ENCODE measurements at regions not wholly inside any gene's neighbourhood (a gene's known extent, or its start where the extent isn't known, plus 50 kb on each side); places are given as distances from the start of the nearest gene placed in this dataset.

DNA sequence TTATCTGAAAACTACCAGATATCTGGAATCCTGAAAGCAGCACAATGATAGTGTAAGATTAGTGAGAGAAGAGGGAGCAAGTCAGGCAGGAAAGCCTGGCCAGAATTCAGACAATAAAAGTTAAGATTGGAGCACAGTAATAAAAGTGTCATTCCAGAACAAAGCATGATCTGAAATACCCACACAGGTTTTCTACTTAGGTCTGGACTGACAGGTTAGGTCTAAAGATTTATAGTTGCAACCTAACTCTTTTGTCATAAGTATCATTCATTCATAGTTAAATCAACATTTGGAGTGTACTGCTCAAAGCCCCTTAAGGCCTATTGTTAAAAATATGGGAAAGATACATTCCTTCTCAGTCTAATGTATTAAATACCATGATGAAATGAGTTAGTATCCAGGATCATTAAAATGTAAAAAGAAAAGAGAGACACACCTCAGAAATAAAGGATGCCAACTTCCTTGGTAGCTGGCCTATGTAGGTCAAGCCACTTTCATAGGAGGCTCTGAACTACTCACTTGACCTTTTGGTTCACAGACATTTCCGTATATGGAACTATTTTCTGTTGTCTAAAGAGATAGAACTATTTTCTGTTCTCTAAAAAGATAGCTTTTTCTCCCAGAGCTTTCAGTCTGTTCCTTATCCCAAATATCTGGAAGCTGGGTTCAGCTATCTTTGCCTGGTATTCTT lies 105.2 kb downstream of the FAS start:
- Histone ChIP-seq H3K9me3 (no peaks in the 10 kb centered on the region), H3K27me3 (replicated peaks; ENCODE audit: insufficient read depth) (no peaks in the 10 kb centered on the region), H3K4me3 (no peak overlapping the region), H3K36me3 (no peaks in the 10 kb centered on the region), H3K4me1 (replicated peaks) (no peaks in the 10 kb centered on the region), H3K27ac (no peak overlapping the region)
- intact Hi-C loops (cut with DNase I): no loop called here
- 38% methylated on average over 1 of the region's 1 CpG for WGBS
- TF ChIP-seq, protein P1, sequence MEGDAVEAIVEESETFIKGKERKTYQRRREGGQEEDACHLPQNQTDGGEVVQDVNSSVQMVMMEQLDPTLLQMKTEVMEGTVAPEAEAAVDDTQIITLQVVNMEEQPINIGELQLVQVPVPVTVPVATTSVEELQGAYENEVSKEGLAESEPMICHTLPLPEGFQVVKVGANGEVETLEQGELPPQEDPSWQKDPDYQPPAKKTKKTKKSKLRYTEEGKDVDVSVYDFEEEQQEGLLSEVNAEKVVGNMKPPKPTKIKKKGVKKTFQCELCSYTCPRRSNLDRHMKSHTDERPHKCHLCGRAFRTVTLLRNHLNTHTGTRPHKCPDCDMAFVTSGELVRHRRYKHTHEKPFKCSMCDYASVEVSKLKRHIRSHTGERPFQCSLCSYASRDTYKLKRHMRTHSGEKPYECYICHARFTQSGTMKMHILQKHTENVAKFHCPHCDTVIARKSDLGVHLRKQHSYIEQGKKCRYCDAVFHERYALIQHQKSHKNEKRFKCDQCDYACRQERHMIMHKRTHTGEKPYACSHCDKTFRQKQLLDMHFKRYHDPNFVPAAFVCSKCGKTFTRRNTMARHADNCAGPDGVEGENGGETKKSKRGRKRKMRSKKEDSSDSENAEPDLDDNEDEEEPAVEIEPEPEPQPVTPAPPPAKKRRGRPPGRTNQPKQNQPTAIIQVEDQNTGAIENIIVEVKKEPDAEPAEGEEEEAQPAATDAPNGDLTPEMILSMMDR (IDR thresholded peaks at IDR 0.05): no peak
- peak; percentile 26 for TF ChIP-seq POLR2AphosphoS5 (IDR thresholded peaks at IDR 0.05)
- DNase-seq (ENCODE audit: low spot score): peak; percentile 8

DNA sequence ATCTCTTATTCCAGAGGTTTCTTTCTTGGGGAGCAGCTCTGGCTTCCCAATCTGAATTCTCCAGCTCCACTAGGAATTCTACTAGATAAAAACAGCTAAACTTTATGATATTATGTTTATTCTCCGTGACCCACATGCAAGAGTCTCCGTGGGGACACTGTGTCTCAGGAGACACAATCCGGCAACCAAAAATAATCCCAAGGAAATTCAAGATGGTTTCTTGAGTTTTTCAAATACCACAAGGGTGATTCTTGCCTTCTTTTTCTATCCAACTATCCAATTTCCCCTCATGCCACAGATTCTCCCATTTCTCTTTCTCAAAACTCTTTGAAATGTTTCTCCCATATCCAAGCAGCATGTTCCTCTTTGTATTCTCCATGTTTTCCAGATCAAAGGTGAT lies 103.1 kb downstream of the FAS start:
- intact Hi-C loops (cut with DNase I): no loop called here
- Histone ChIP-seq H3K27ac (no peak overlapping the region), H3K27me3 (replicated peaks; ENCODE audit: insufficient read depth) (no peaks in the 10 kb centered on the region), H3K4me1 (replicated peaks) (no peaks in the 10 kb centered on the region), H3K4me3 (no peak overlapping the region), H3K9me3 (no peaks in the 10 kb centered on the region), H3K36me3 (no peaks in the 10 kb centered on the region)
- TF ChIP-seq POLR2A (IDR thresholded peaks at IDR 0.05) (no peak), POLR2AphosphoS5 (IDR thresholded peaks at IDR 0.05) (no peak)
- TF ChIP-seq, protein P1 (IDR thresholded peaks at IDR 0.05): no peak
- WGBS: 84% methylated on average over 3 of the region's 3 CpGs
- DNase-seq (ENCODE audit: low spot score): no peak

DNA sequence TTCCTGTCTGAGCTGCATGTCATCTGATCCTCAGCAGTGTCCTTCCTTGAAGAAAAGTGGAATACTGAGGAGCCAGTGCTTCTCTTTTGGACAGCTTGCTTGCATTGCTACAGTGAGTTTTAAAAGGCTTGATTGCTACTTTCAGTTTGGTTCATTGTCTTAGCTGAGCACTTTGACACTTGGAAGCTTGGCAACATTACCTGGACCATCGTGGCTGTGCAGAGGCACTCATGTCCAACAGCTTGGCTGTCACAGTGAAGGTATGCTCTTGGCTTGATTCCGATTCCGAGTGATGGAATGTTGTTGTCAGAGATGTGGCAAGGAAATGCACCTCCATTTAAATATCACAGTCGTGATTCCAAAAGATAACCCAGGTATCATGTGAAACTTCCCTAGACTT lies 102.4 kb downstream of the FAS start:
- no peak overlapping the region for H3K4me3 ChIP-seq
- TF ChIP-seq POLR2AphosphoS5 (IDR thresholded peaks at IDR 0.05) (no peak), POLR2A (IDR thresholded peaks at IDR 0.05) (no peak)
- TF ChIP-seq, protein P1 (IDR thresholded peaks at IDR 0.05): no peak
- no peak overlapping the region for H3K27ac ChIP-seq
- 28% methylated on average over 4 of the region's 4 CpGs for WGBS
- no peaks in the 10 kb centered on the region for H3K4me1 ChIP-seq (replicated peaks)
- H3K9me3 ChIP-seq: no peaks in the 10 kb centered on the region
- no peaks in the 10 kb centered on the region for H3K36me3 ChIP-seq
- intact Hi-C loops (cut with DNase I): no loop called here
- H3K27me3 ChIP-seq (replicated peaks; ENCODE audit: insufficient read depth): no peaks in the 10 kb centered on the region
- DNase-seq (ENCODE audit: low spot score): no peak

DNA sequence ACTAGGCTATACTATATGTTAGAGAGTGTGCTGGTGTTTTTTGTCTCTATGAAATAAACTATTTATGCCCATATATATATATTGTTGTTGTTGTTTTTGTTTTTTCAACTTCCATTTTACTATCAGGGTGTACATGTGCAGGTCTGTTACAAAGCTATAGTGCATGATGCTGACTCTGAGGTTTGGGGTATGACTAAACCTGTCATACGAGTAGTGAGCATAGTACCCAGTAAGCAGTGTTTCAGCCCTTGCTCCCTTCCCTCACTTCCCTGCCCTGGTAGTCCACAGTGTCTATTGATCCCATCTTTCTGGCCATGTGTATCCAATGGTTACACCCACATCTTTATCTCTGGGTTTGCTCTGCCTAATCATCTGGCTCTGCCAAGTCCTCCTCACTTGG lies 101.8 kb downstream of the FAS start:
- H3K27me3 ChIP-seq (replicated peaks; ENCODE audit: insufficient read depth): no peaks in the 10 kb centered on the region
- no peak overlapping the region for H3K4me3 ChIP-seq
- H3K9me3 ChIP-seq: no peaks in the 10 kb centered on the region
- no peak for DNase-seq (ENCODE audit: low spot score)
- no peaks in the 10 kb centered on the region for H3K36me3 ChIP-seq
- intact Hi-C loops (cut with DNase I): no loop called here
- TF ChIP-seq, protein P1 (IDR thresholded peaks at IDR 0.05): no peak
- TF ChIP-seq POLR2A (IDR thresholded peaks at IDR 0.05) (no peak), POLR2AphosphoS5 (IDR thresholded peaks at IDR 0.05) (no peak)
- H3K27ac ChIP-seq: no peak overlapping the region
- 88% methylated on average over 1 of the region's 1 CpG for WGBS
- H3K4me1 ChIP-seq (replicated peaks): no peaks in the 10 kb centered on the region

DNA sequence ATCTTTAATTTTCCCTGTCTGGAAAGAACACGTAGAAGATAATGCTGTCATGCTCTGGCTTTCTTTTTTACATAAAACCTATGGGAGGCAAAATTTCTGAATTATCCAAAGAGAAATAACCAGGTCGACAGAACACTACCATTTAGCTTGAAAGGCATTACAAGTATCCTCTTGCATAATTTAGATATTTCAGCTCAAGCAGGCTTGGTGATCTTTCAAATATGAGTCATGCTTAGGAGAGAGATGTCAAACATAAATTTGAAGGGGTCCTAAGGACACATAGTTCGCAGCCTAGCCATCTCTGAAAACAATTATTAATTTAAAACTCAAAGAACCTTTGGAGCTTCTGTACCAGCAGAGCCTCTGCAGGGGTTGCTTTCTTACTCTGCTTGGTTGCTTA lies 100.9 kb downstream of the FAS start:
- no peaks in the 10 kb centered on the region for H3K9me3 ChIP-seq
- no peak overlapping the region for H3K27ac ChIP-seq
- DNase-seq (ENCODE audit: low spot score): no peak
- no peaks in the 10 kb centered on the region for H3K4me1 ChIP-seq (replicated peaks)
- TF ChIP-seq POLR2AphosphoS5 (IDR thresholded peaks at IDR 0.05): no peak
- TF ChIP-seq, protein P1 (IDR thresholded peaks at IDR 0.05): no peak
- TF ChIP-seq POLR2A (IDR thresholded peaks at IDR 0.05): no peak
- 72% methylated on average over 3 of the region's 3 CpGs for WGBS
- H3K36me3 ChIP-seq: no peaks in the 10 kb centered on the region
- no peak overlapping the region for H3K4me3 ChIP-seq
- intact Hi-C loops (cut with DNase I): no loop called here
- H3K27me3 ChIP-seq (replicated peaks; ENCODE audit: insufficient read depth): no peaks in the 10 kb centered on the region
